Adipocyte (in vitro differentiated cells): ENCODE measurements at regions not wholly inside any gene's neighbourhood (a gene's known extent, or its start where the extent isn't known, plus 50 kb on each side); places are given as distances from the start of the nearest gene placed in this dataset.

Experiments used
- DNase-seq: peaks from one replicate; pipeline ENCODE4 v3.0.0-alpha.2; 2015; ENCODE audit warnings: low read depth
- H3K27me3 ChIP-seq: replicated peaks from 2 replicates; pipeline ENCODE4 v1.7.0; 2013; ENCODE audit warnings: mild to moderate bottlenecking, low read length, moderate library complexity; ENCODE audit not compliant: control insufficient read depth, insufficient read depth
- H3K36me3 ChIP-seq: 2 replicates; pipeline ENCODE4 v1.7.0; 2013; ENCODE audit warnings: low read length, mild to moderate bottlenecking, moderate library complexity; ENCODE audit not compliant: control insufficient read depth, insufficient read depth, severe bottlenecking
- H3K4me1 ChIP-seq: 2 replicates; pipeline ENCODE4 v1.7.0; 2013; ENCODE audit warnings: mild to moderate bottlenecking, low read length, moderate library complexity; ENCODE audit not compliant: control insufficient read depth, insufficient read depth
- H3K4me3 ChIP-seq: 2 replicates; pipeline ENCODE4 v1.7.0; 2013; ENCODE audit warnings: mild to moderate bottlenecking, low read length, moderate library complexity
- H3K9ac ChIP-seq: 2 replicates; pipeline ENCODE4 v1.7.0; 2013; ENCODE audit warnings: mild to moderate bottlenecking, low read length, moderate library complexity
- H3K9me3 ChIP-seq: 2 replicates; pipeline ENCODE4 v1.7.0; 2013; ENCODE audit warnings: mild to moderate bottlenecking, low read length, moderate library complexity; ENCODE audit not compliant: control insufficient read depth

DNA sequence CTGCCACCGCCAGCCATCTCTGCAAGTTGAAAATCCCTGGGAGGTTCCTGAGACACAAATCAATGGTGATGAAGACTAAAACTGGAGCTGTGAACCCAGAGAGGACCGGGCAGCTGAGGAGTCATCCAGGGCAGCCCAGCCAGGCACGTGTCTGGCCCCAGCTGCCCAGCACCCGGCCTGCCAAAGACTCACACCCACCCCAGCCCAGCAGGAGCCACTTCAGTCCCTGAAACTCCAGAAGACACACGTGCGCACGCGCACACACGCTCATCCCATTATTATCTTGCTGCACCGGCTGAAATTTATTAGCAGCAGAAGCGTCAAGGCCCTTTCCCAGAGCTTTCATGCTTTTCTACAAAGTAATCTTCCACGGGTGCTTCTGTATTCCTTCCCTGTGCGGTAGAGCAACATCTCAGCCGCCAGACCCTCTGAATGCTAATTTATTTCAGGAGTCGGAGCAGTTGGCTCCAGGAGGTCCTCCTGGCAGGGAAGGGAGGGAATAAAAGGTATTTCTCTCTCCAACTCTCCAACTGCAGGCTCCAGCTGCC is 59.8 kb upstream of the RBFOX3 start:
- DNase-seq, result no peak
- Histone ChIP-seq H3K9me3 (peaks cover 24% of the 10 kb centered on the region), H3K4me3 (no peak overlapping the region), H3K4me1 (no peaks in the 10 kb centered on the region), H3K9ac (no peak overlapping the region), H3K36me3 (no peaks in the 10 kb centered on the region), H3K27me3 (peaks cover 47% of the 10 kb centered on the region)

- Histone ChIP-seq H3K27me3 (peaks cover 45% of the 10 kb centered on the region), H3K4me3 (no peak overlapping the region), H3K36me3 (no peaks in the 10 kb centered on the region), H3K4me1 (no peaks in the 10 kb centered on the region), H3K9ac (no peak overlapping the region), H3K9me3 (peaks cover 23% of the 10 kb centered on the region)
- no peak for DNase-seq
Observed at GRCh38 chr17:79669861-79670260, 59.0 kb upstream of the RBFOX3 start.

- no peak for DNase-seq
Observed at GRCh38 chr17:79668344-79669250, 57.7 kb upstream of the RBFOX3 start.

DNA sequence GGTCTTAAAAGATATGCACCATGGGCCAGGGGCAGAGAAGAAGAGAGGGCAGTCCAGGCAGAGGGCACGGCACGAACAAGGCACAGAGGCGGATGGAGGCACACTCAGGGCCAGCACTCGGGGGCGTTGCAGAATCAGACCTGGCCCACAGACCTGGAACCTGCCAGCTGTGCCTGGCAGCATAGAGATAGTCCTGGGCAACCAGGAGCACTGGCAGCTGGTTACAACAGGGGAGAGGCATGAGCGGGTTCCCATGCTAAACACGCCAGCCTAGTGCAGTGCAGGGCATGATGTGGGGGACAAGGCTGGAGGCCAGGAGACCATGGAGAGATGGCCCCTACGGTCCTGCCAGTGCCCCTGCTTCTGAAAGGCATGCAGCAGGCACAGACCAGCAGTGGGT is 56.9 kb upstream of the RBFOX3 start:
- DNase-seq, result no peak
- H3K4me1 ChIP-seq, result no peaks in the 10 kb centered on the region
- no peak overlapping the region for H3K4me3 ChIP-seq
- H3K9ac ChIP-seq, result no peak overlapping the region
- peaks cover 2% of the 10 kb centered on the region for H3K9me3 ChIP-seq
- no peaks in the 10 kb centered on the region for H3K36me3 ChIP-seq
- H3K27me3 ChIP-seq, result peaks cover 56% of the 10 kb centered on the region

More at GRCh38 chr17:79668344-79669250, 57.7 kb upstream of the RBFOX3 start:
- no peaks in the 10 kb centered on the region for H3K36me3 ChIP-seq
- peaks cover 11% of the 10 kb centered on the region for H3K9me3 ChIP-seq
- no peaks in the 10 kb centered on the region for H3K4me1 ChIP-seq
- no peak overlapping the region for H3K9ac ChIP-seq
- H3K4me3 ChIP-seq, result no peak overlapping the region
- H3K27me3 ChIP-seq, result peaks cover 49% of the 10 kb centered on the region

DNA sequence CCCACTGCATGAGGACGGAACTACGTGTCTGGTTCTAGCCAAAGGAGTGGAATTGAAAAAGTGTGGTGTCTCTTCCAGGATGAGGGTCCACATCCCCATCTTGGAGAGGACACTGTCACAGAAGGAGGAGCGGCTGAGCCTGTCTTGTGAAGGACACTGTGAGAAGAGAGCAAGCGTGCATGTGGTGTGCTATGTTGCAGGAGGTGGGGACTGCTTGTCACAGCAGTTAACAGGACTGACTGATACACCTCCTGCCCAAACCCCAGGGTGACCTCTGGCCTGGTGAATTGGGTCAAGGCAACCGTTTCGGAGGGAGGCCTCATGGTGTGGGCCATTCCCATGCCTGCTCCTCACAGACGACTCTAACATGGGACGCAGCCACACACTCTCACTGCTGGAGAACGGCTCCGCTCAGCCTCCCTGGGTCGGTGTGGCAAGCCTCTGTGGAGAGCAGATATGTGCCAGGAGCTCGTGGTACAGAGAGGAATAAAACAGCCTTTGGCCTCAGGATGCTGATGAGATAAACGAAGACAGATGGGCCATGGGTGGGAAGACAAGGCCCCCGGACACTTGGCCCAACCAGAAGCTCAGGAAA is 56.4 kb upstream of the RBFOX3 start:
- no peaks in the 10 kb centered on the region for H3K9me3 ChIP-seq
- no peak for DNase-seq
- no peak overlapping the region for H3K9ac ChIP-seq
- no peaks in the 10 kb centered on the region for H3K4me1 ChIP-seq
- peaks cover 58% of the 10 kb centered on the region for H3K27me3 ChIP-seq
- no peaks in the 10 kb centered on the region for H3K36me3 ChIP-seq
- H3K4me3 ChIP-seq, result no peak overlapping the region

GRCh38 chr17:79666111-79666510 is 55.3 kb upstream of the RBFOX3 start:
- no peak overlapping the region for H3K4me3 ChIP-seq
- H3K4me1 ChIP-seq, result no peaks in the 10 kb centered on the region
- no peaks in the 10 kb centered on the region for H3K36me3 ChIP-seq
- H3K27me3 ChIP-seq, result peaks cover 53% of the 10 kb centered on the region
- peaks cover 7% of the 10 kb centered on the region for H3K9me3 ChIP-seq
- no peak for DNase-seq
- no peak overlapping the region for H3K9ac ChIP-seq

DNA sequence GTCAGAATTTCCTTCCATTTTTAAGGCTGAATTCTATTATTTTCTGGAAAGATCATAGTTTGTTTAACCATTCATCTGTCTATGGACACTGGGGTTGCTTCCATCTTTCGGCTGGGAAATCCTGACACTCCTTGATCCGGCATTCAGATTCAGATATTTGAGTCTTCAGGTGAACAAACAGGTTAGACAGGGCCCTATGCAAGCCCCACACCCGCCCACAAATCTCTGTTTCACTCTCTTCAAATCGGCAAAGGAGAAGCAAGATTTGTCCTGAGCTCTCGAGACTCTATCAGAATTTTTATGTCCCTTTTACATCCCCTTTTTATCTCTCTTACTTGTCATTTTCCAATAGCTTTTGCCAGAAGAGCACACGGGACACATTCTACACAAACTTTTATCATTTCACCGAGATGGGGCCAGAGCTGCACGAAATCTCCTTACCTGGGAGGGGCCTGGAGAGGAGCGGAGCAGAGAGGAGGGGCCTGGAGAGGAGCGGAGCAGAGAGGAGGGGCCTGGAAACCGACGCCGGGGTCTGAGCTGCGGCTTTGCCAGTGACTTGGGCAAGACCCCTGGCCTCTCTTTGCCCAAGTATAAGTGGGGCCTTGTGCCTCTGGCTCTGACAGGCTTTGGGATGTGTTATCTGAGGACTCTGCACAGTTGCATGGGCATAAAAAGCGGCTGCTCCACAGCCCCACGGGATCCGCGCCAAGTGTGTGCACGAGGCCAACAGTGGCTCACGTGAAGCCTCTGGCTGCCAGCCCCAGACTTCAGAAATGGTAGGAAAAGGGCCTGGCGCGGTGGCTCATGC is 54.3 kb upstream of the RBFOX3 start:
- H3K4me3 ChIP-seq, result no peak overlapping the region
- peaks cover 51% of the 10 kb centered on the region for H3K27me3 ChIP-seq
- H3K9ac ChIP-seq, result no peak overlapping the region
- peaks cover 10% of the 10 kb centered on the region for H3K9me3 ChIP-seq
- H3K36me3 ChIP-seq, result no peaks in the 10 kb centered on the region
- DNase-seq, result peak; percentile 3
- H3K4me1 ChIP-seq, result no peaks in the 10 kb centered on the region

GRCh38 chr17:79661292-79662041 is 50.6 kb upstream of the RBFOX3 start:
- DNase-seq, result no peak
- Histone ChIP-seq H3K36me3 (no peaks in the 10 kb centered on the region), H3K4me1 (no peaks in the 10 kb centered on the region), H3K9me3 (peaks cover 10% of the 10 kb centered on the region), H3K4me3 (no peak overlapping the region), H3K27me3 (peaks cover 38% of the 10 kb centered on the region), H3K9ac (no peak overlapping the region)
